ENCODE measurements at regions not wholly inside any gene's neighbourhood (a gene's known extent, or its start where the extent isn't known, plus 50 kb on each side); places are given as distances from the start of the nearest gene placed in this dataset.
"Not testable (repeated sequence)": the region's sequence is repeated elsewhere in the genome, so short reads cannot be mapped to it uniquely, and the experiment has no call there.

GRCh38 chr6:27854421-27854820, 57.8 kb downstream of the OR2B2 start:
- no peak for DNase-seq (ENCODE audit: low spot score)

- DNase-seq (ENCODE audit: low spot score), result no peak
Measured at GRCh38 chr6:27851440-27851839, 60.8 kb downstream of the OR2B2 start.

- DNase-seq (ENCODE audit: low spot score), result not testable (repeated sequence)
Measured at GRCh38 chr6:27849001-27849400, 63.2 kb downstream of the OR2B2 start.

- DNase-seq (ENCODE audit: low spot score), result peak; percentile 53
Measured at GRCh38 chr6:27847706-27848105, 64.5 kb downstream of the OR2B2 start.

GRCh38 chr6:27840572-27840971, 71.6 kb downstream of the OR2B2 start:
- no peak for DNase-seq (ENCODE audit: low spot score)

GRCh38 chr6:27839626-27840475, 72.3 kb downstream of the OR2B2 start:
- peak; percentile 94 for DNase-seq (ENCODE audit: low spot score)

- DNase-seq (ENCODE audit: low spot score), result peak; percentile 58
Measured at GRCh38 chr6:27838945-27839625, 73.1 kb downstream of the OR2B2 start.

- DNase-seq (ENCODE audit: low spot score), result peak; percentile 100
Measured at GRCh38 chr6:27838058-27838944, 73.9 kb downstream of the OR2B2 start.

GRCh38 chr6:27837625-27838057, 74.6 kb downstream of the OR2B2 start:
- DNase-seq (ENCODE audit: low spot score), result peak; percentile 61

- peak; percentile 96 for DNase-seq (ENCODE audit: low spot score)
Measured at GRCh38 chr6:27836783-27837624, 75.2 kb downstream of the OR2B2 start.

GRCh38 chr6:27836141-27836782, 75.9 kb downstream of the OR2B2 start:
- no peak for DNase-seq (ENCODE audit: low spot score)

- DNase-seq (ENCODE audit: low spot score), result no peak
Measured at GRCh38 chr6:27834879-27835549, 77.2 kb downstream of the OR2B2 start.

GRCh38 chr6:27834384-27834783, 77.8 kb downstream of the OR2B2 start:
- DNase-seq (ENCODE audit: low spot score), result no peak

- peak; percentile 71 for DNase-seq (ENCODE audit: low spot score)
Measured at GRCh38 chr6:27831434-27832081, 80.6 kb downstream of the OR2B2 start.

GRCh38 chr6:27830600-27831433, 81.4 kb downstream of the OR2B2 start:
- DNase-seq (ENCODE audit: low spot score), result peak; percentile 86

- DNase-seq (ENCODE audit: low spot score), result peak; percentile 56
Measured at GRCh38 chr6:27830212-27830599, 82.0 kb downstream of the OR2B2 start.

GRCh38 chr6:27829453-27830211, 82.6 kb downstream of the OR2B2 start:
- DNase-seq (ENCODE audit: low spot score), result peak; percentile 81

GRCh38 chr6:27827477-27827876, 84.7 kb downstream of the OR2B2 start:
- DNase-seq (ENCODE audit: low spot score), result not testable (repeated sequence)

All from RKO (cell line).